A673 (cell line): ENCODE measurements at regions not wholly inside any gene's neighbourhood (a gene's known extent, or its start where the extent isn't known, plus 50 kb on each side); places are given as distances from the start of the nearest gene placed in this dataset.

Experiments
- EZH2 ChIP-seq: fragments of 200-600 bp; sonication (generic); IDR thresholded peaks from 2 replicates; pipeline ENCODE4 v1.6.1; 2017; ENCODE audit warnings: borderline replicate concordance, low read depth, mild to moderate bottlenecking, mixed read lengths, antibody characterized with exemption, low read length; ENCODE audit not compliant: poor library complexity, severe bottlenecking
- TF ChIP-seq, protein P1 (sequence below): fragments of 300-800, 200-600 bp; sonication (generic); conservative IDR thresholded peaks from 2 replicates; pipeline ENCODE4 v1.5.1; 2017; ENCODE audit warnings: low read depth, mild to moderate bottlenecking, antibody characterized with exemption, low read length, moderate library complexity, mixed read lengths

DNA sequence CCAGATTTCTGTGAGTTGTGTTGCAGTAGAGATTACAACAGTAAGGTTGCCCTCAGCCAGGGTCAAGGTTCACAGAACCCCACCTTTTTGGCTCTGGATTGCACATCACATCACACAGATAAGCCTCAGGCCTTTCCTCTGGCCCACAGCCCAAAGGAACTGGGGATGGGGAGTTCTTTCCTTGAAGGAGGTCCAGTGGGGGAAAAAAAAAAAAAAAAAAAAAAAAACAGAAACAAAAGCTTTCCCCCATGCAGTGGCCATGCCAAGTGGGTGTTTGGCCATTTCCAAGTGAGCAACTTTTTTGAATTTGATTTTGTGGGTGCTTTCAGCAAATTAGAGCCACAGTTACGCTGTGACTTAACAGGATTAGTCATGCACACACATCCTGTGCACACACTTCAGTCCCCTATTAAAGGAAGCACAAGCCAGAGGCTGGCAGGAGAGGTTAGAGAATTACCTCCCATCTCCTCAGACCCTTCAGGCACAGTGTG is 79.3 kb upstream of the NANOS1 start:
- TF ChIP-seq, protein P1, sequence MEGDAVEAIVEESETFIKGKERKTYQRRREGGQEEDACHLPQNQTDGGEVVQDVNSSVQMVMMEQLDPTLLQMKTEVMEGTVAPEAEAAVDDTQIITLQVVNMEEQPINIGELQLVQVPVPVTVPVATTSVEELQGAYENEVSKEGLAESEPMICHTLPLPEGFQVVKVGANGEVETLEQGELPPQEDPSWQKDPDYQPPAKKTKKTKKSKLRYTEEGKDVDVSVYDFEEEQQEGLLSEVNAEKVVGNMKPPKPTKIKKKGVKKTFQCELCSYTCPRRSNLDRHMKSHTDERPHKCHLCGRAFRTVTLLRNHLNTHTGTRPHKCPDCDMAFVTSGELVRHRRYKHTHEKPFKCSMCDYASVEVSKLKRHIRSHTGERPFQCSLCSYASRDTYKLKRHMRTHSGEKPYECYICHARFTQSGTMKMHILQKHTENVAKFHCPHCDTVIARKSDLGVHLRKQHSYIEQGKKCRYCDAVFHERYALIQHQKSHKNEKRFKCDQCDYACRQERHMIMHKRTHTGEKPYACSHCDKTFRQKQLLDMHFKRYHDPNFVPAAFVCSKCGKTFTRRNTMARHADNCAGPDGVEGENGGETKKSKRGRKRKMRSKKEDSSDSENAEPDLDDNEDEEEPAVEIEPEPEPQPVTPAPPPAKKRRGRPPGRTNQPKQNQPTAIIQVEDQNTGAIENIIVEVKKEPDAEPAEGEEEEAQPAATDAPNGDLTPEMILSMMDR, result no peak
- TF ChIP-seq EZH2, result no peak
